Psoas muscle (tissue), 7 donors: ENCODE measurements at regions not wholly inside any gene's neighbourhood (a gene's known extent, or its start where the extent isn't known, plus 50 kb on each side); places are given as distances from the start of the nearest gene placed in this dataset.

ENCODE experiments used
- ATAC-seq, 4 donors: fragments of 200-7000 bp; cut with Tn5 transposase; one replicate each; pipeline ENCODE4 v1.9.1; 2020; ENCODE audit warnings: moderate library complexity in 3 of 4, mild to moderate bottlenecking in 2 of 4
- DNase-seq, 2 donors: peaks; one replicate each; pipeline ENCODE4 v3.0.0-alpha.2; 2020
- H3K27ac ChIP-seq: fragments of 200-600 bp; one replicate; pipeline ENCODE4 v1.8.0; 2022
- H3K27me3 ChIP-seq, 3 donors: fragments of 200-600 bp in 1 of 3; one replicate each; pipeline versions ENCODE4 v1.6.1 to v1.8.0; 2013 to 2022; ENCODE audit warnings: low read length in 2 of 3, mild to moderate bottlenecking in 2 of 3, moderate library complexity in 1 of 3; ENCODE audit not compliant: insufficient read depth in 3 of 3
- H3K36me3 ChIP-seq, 2 donors: fragments of 200-600 bp in 1 of 2; one replicate each; pipeline versions ENCODE4 v1.6.1 to v1.8.0; 2013 to 2022; ENCODE audit warnings: low read depth in 1 of 2, mild to moderate bottlenecking in 1 of 2, moderate library complexity in 1 of 2; ENCODE audit not compliant: insufficient read depth in 1 of 2
- H3K4me1 ChIP-seq: fragments of 200-600 bp; one replicate; pipeline ENCODE4 v1.8.0; 2022
- H3K4me3 ChIP-seq: fragments of 200-600 bp; one replicate; pipeline ENCODE4 v1.8.0; 2022; ENCODE audit warnings: mild to moderate bottlenecking
- H3K9me3 ChIP-seq: fragments of 200-600 bp; one replicate; pipeline ENCODE4 v1.8.0; 2022
- WGBS, 3 donors: extraction: QIAGEN DNeasy Blood & Tissue Kit; methylation state at CpG; one replicate each; pipeline versions ENCODE4 v1.1.6 to v1.1.7; 2013; 5-methylcytosine and 5-hydroxymethylcytosine counted together
- intact Hi-C, 2 donors: fragments of 100-400 bp; cut with DNase I; formaldehyde crosslinking; loops; one replicate each; pipeline versions ENCODE4 v1.11.0 to v1.14.2; 2022
- TF ChIP-seq, protein P1 (sequence below): fragments of 200-600 bp; IDR thresholded peaks from one replicate; pipeline ENCODE4 v1.8.0; 2022; ENCODE audit warnings: antibody characterized with exemption
- donor health status: healthy with polysubstance abuse.
- donor health status: DM: no; HTN: no; CAD: no; lungs with moderate emphysema.
- donor health status: Bipolar disorder and iron deficiency.
- donor health status: healthy.
- donor health status: DM: yes; HTN: yes; CAD: no.
- donor health status: DM: no; HTN: no; CAD: no.
- donor health status: DM: yes; HTN: yes; CAD: no.

DNA sequence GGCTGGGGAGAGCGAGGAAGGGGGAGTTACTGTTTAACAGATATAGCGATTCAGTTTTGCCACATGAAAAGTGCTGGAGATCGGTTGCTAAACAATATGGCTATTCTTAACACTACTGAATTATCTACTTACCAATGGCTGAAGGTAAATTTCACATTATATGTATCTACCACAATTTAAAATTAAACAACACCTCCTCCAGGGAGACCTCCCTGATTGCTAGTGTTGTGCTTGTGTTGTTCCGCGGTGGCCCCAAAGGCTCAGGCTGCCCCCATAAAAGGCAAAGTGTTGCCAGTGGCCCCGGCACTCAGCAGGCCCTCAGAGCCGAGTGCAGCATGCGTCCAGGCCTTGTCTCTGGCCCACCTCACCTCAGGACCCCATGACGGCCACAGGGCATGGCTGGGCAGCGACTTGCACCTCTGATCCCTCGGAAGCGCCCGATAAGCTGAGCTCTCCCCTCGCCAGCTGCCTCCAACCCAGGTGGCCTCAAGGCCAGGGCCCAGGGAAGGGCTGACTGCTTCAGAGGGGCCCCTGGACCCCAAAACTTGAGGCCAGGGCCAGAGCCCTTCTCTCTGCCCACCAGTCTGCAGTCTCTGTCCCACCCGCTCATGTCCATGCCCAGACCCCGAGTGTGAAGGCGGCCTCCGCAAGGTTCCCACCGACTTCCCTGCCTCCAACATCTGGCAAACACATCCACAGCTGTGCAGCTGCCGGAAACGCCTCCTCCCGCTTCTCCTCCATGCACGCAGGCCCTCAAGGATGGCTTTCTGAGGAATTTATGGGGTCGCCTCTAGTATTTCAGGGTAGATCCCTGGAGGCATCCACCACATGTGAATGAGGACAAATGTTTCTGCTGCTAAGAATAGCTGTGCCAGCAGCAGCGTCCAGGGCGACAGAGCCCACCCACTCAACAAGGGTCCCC lies 60.0 kb downstream of the NCOR2 start:
- Histone ChIP-seq H3K4me3 (peak overlapping the region; percentile 15), H3K4me1 (peaks cover 79% of the 10 kb centered on the region), H3K27ac (peak overlapping the region; percentile 84), H3K9me3 (no peaks in the 10 kb centered on the region), H3K27me3 (no peaks in the 10 kb centered on the region), H3K36me3 (no peaks in the 10 kb centered on the region)
- DNase-seq (peak; percentile 60 to 79), ATAC-seq (no peak)
- intact Hi-C loops: no loop called here
- TF ChIP-seq, protein P1, sequence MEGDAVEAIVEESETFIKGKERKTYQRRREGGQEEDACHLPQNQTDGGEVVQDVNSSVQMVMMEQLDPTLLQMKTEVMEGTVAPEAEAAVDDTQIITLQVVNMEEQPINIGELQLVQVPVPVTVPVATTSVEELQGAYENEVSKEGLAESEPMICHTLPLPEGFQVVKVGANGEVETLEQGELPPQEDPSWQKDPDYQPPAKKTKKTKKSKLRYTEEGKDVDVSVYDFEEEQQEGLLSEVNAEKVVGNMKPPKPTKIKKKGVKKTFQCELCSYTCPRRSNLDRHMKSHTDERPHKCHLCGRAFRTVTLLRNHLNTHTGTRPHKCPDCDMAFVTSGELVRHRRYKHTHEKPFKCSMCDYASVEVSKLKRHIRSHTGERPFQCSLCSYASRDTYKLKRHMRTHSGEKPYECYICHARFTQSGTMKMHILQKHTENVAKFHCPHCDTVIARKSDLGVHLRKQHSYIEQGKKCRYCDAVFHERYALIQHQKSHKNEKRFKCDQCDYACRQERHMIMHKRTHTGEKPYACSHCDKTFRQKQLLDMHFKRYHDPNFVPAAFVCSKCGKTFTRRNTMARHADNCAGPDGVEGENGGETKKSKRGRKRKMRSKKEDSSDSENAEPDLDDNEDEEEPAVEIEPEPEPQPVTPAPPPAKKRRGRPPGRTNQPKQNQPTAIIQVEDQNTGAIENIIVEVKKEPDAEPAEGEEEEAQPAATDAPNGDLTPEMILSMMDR: no peak
- WGBS, 3 donors: 59 to 62% (median 61%) methylated on average over 26 of the region's 26 CpGs

GRCh38 chr12:124506832-124507153 lies 60.6 kb downstream of the NCOR2 start:
- peaks cover 84% of the 10 kb centered on the region for H3K4me1 ChIP-seq
- TF ChIP-seq, protein P1: no peak
- H3K36me3 ChIP-seq: no peaks in the 10 kb centered on the region
- no peaks in the 10 kb centered on the region for H3K27me3 ChIP-seq
- H3K27ac ChIP-seq: peak overlapping the region; percentile 84
- H3K4me3 ChIP-seq: peak overlapping the region; percentile 25
- intact Hi-C loops: no loop called here
- DNase-seq (no peak), ATAC-seq (no peak)
- H3K9me3 ChIP-seq: no peaks in the 10 kb centered on the region
- WGBS, 3 donors: 54 to 60% (median 59%) methylated on average over 8 of the region's 8 CpGs

DNA sequence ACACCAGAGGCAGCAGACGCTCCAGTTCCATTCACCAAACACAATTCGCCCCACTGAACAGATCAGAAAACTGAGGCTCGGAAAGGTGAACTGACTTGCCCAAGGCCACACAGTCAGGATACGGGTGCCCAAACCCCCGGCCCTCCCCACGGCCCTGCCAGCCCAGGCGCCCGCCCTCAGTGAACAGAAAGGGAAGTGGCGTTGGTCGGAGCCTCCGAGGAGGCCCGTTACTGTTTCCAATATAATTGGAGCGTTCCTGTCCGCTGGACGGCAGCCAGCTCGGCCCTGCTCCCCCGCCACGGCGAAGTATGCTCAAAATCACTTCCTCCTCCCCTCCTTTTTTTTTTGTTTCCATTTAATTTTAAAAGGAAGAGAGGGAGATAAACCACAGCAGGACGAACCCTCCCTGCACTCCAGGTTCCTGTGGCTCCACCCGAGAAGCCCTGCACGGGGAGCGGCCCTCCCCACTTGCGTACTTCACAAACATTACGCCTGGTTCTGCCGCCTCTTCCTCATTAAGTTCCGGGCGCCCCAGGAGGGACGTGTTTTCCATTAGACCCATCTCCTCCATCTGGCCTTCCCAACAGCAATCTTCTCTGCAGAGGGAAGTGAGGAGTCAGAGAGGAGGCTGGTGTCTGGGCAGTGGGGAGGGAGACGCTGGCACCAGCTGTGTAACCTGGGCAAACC lies 61.1 kb downstream of the NCOR2 start:
- peak overlapping the region; percentile 25 for H3K4me3 ChIP-seq

DNA sequence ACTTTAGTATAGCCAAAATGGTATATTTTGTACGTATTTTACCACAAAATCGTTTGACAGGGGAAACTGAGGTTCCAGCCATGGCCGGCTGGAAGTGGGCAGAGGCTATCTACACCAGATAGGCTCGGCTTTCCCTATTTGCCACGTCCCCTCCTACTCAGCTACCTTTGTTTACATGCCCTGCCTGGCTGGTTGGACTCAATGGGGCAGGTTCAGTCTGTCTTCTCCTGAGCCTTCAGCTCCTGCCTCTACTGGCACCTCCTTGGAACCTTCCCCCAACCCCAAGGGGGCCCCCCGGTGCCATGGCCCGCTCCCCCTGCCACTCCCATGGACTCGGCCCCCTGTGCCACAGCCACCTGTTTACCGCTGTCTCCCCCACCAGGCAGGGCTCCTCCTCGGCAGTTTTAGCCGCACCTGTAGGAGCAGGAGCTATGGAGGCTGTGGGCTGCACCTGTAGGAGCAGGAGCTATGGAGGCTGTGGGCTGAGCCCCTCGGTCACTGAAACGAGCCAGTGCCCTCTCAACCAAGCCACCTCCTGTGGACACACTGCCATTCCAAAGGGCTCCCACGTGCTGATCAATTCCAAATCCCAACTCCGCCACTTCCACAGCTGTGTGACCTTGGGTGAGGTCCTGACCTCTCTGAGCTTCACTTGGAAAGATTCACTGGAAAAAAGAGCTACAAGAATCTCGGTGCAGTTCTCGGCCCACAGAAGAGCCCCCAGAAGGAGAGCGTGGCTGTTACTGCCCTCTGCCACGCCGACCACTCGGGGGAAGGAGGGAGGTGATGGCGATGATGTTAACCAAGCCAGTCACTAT lies 62.2 kb downstream of the NCOR2 start:
- Histone ChIP-seq H3K27me3 (no peaks in the 10 kb centered on the region), H3K4me3 (no peak overlapping the region), H3K36me3 (no peaks in the 10 kb centered on the region), H3K9me3 (no peaks in the 10 kb centered on the region), H3K4me1 (peaks cover 85% of the 10 kb centered on the region), H3K27ac (peak overlapping the region; percentile 84)
- DNase-seq (peak in 1 of 2 donors; percentile 53), ATAC-seq (no peak)
- WGBS, 3 donors: 82 to 84% (median 82%) methylated on average over 22 of the region's 22 CpGs
- TF ChIP-seq, protein P1: no peak
- intact Hi-C loops: no loop called here

More for the DNA sequence above, 61.1 kb downstream of the NCOR2 start:
- Histone ChIP-seq H3K9me3 (no peaks in the 10 kb centered on the region), H3K4me1 (peaks cover 86% of the 10 kb centered on the region), H3K36me3 (no peaks in the 10 kb centered on the region), H3K27ac (peak overlapping the region; percentile 84), H3K27me3 (no peaks in the 10 kb centered on the region)
- ATAC-seq: no peak
- TF ChIP-seq, protein P1: no peak
- WGBS, 3 donors: 41 to 48% (median 46%) methylated on average over 30 of the region's 30 CpGs
- intact Hi-C loops: no loop called here
- peak; percentile 80 to 88 for DNase-seq
